ENCODE measurements at regions not wholly inside any gene's neighbourhood (a gene's known extent, or its start where the extent isn't known, plus 50 kb on each side); places are given as distances from the start of the nearest gene placed in this dataset.

GRCh38 chr4:20318001-20318908, 66.5 kb downstream of the SLIT2 start:
- Histone ChIP-seq H3K27ac (ENCODE audit: insufficient read depth, low read depth, low read length) (no peak overlapping the region), H3K4me2 (ENCODE audit: insufficient read depth, low read length) (no peak overlapping the region), H3K9me3 (replicated peaks; ENCODE audit: control insufficient read depth, insufficient read depth, low read length) (no peaks in the 10 kb centered on the region), H3K9ac (replicated peaks; ENCODE audit: extremely low read depth, insufficient read depth, low read length) (no peak overlapping the region), H3K36me3 (ENCODE audit: control insufficient read depth in 2 of 2, extremely low read depth in 1 of 2, insufficient read depth in 2 of 2, low read length in 2 of 2) (no peaks in the 10 kb centered on the region), H3K9me1 (replicated peaks; ENCODE audit: control insufficient read depth, extremely low read depth, insufficient read depth, low read length) (no peaks in the 10 kb centered on the region), H3K4me1 (ENCODE audit: control insufficient read depth, extremely low read depth, insufficient read depth, low read length) (no peaks in the 10 kb centered on the region), H4K20me1 (replicated peaks; ENCODE audit: control insufficient read depth, extremely low read depth, insufficient read depth, low read length) (no peaks in the 10 kb centered on the region), H3K27me3 (ENCODE audit: control insufficient read depth in 2 of 2, insufficient read depth in 2 of 2, low read length in 2 of 2) (no peaks in the 10 kb centered on the region), H3K4me3 (replicated peaks in 1 of 3; ENCODE audit: insufficient read depth in 1 of 3, low read depth in 1 of 3, low read length in 3 of 3) (no peak overlapping the region), H2AFZ (ENCODE audit: low read depth, low read length) (no peak overlapping the region), H3K79me2 (ENCODE audit: control insufficient read depth, insufficient read depth, low read length) (no peaks in the 10 kb centered on the region)
- DNase-seq (ENCODE audit: low read depth, low spot score) (no peak), FAIRE-seq (no peak)
- no peak for TF ChIP-seq EZH2 (IDR thresholded peaks at IDR 0.05; ENCODE audit: borderline replicate concordance, low read depth, low read length, severe bottlenecking)
- no peak for TF ChIP-seq POLR2A (IDR thresholded peaks at IDR 0.05; ENCODE audit: low read depth, low read length)
- no peak for TF ChIP-seq CTCF (IDR thresholded peaks at IDR 0.05; ENCODE audit: extremely low read depth in 1 of 2, insufficient read depth in 1 of 2, low read depth in 1 of 2, low read length in 2 of 2)
- TF ChIP-seq GATA2 (IDR thresholded peaks at IDR 0.05; ENCODE audit: insufficient read depth, insufficient read length, low read depth, low read length) = no peak
- no peak for TF ChIP-seq FOS (IDR thresholded peaks at IDR 0.05; ENCODE audit: borderline replicate concordance, insufficient read depth, low read length)
- no peak for TF ChIP-seq MAX (IDR thresholded peaks at IDR 0.05; ENCODE audit: insufficient read depth, insufficient read length)
- no peak for TF ChIP-seq MYC (IDR thresholded peaks at IDR 0.05; ENCODE audit: low read depth, low read length)
- TF ChIP-seq POLR2AphosphoS5 (IDR thresholded peaks at IDR 0.05; ENCODE audit: insufficient read depth, low read depth, low read length) = no peak
- TF ChIP-seq JUN (IDR thresholded peaks at IDR 0.05; ENCODE audit: borderline replicate concordance, insufficient read depth, insufficient read length, low read depth) = no peak
- ChIA-PET POLR2A (no interaction called here), CTCF (interaction anchor here (0.8 to 2.1 kb wide), 7 partner anchors 9 to 367 kb away, joined by 3 to 8 read pairs (median 3); no protein-coding TSS in a partner anchor)
- intact Hi-C loops (cut with micrococcal nuclease) = no loop called here
- dilution Hi-C loops (cut with MboI; ENCODE audit: extremely low pct_ligation_motif_present, low sequenced_read_pairs) = no loop called here
- no TSS peak for BruUV-seq (replicated peaks)

Measured in endothelial cell of umbilical vein (primary cell).